DMS 273 treated with DMSO at 0.1 percent for 48 hours (cell line): ENCODE measurements at regions not wholly inside any gene's neighbourhood (a gene's known extent, or its start where the extent isn't known, plus 50 kb on each side); places are given as distances from the start of the nearest gene placed in this dataset.
"Not testable (repeated sequence)": the region's sequence is repeated elsewhere in the genome, so short reads cannot be mapped to it uniquely, and the experiment has no call there.

ENCODE experiments used
- DNase-seq: peaks from one replicate; lab custom pipeline; 2025; lab: John Stamatoyannopoulos, UW

DNA sequence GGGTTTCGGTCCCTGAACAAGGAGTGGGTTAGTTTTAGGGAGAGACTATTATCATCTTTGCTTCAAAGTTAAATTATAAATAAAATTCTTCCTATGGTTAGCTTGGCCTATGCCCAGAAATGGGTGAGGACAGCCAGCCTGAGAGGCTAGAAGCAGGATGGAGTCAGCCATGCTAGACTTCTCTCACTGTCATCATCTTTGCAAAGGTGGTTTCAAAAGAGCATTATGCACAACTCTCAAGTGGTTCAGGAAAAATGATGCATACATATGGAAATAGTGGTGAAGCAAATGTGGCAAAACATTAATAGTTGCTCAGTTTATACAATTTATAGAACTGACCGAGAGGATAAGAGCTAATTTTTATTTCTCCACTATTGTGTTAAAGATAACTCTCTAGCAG lies 124.3 kb upstream of the FOXN2 start:
- no peak for DNase-seq

DNA sequence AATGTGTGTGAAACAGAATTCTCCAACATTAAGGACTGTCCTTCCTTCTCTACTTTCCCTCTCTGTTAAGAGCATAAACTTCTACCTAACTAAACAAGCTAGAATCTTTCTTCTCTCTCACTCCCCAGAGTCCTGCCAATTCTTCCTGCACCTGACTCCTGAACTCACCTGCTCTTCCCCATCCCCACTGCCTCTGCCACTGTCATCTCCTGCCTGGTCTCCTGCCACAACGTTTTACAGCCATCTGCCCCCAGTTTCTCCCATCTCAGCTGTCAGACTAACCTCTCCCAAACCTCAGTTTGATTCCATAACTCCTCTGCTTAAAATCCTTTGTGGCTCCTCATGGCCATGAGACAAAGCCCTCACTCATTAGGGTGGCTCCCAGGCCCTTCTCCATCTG lies 119.8 kb upstream of the FOXN2 start:
- no peak for DNase-seq

DNA sequence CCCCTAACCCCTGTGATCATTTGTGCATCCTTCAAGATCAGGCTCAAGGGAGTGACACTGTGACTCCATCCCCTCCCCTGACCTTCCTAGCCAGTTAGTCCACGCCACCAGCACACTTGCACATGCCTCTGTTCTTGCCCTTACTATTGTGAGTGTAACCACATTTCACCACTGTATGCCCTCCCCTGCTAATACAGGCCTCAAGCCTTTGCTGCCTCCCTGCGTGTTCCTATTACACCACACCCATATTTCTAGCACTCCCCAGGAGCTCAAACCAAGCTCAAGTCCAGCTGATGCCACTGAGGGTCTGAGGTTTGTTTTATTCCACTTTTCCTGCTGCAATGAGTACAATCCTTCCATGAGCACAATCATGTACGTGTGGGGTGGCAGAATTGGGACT lies 119.3 kb upstream of the FOXN2 start:
- no peak for DNase-seq

DNA sequence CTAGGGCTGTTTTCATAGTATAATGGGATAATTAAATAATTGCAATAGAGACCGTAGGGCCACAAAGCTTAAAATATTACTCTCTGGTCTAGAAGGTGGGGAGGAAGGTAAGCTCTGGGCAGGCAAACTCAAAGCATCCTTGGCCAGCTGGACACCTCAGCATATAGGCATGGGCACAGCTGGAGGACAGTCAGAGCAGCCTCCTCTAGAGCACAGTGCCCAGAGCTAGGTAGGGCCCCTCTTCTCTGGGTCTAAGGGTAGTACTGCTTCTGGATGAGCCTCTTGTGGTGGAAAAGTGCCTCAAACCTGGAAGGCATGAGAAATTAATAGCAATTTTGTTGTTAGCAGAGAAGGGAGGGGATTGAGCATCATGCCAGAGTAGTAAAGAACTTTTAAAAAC lies 116.9 kb upstream of the FOXN2 start:
- no peak for DNase-seq

DNA sequence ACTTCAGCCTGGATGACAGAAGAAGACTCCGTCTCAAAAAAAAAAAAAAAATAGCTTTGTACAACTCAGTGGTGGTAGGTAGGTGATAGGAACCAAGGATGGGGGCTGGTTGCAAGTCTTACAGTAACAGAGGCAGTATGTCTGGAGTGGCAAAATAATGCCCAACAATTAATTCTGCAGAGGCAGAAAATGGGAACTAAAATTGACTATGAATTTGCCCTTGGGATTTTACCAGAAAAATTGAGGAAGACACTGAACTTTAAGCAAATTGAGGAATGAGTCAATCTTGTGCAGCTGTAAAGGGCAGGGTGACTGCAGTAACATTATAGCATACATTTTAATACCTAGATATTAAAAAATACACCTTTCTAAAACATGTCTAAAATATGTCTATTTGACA lies 116.1 kb upstream of the FOXN2 start:
- no peak for DNase-seq

DNA sequence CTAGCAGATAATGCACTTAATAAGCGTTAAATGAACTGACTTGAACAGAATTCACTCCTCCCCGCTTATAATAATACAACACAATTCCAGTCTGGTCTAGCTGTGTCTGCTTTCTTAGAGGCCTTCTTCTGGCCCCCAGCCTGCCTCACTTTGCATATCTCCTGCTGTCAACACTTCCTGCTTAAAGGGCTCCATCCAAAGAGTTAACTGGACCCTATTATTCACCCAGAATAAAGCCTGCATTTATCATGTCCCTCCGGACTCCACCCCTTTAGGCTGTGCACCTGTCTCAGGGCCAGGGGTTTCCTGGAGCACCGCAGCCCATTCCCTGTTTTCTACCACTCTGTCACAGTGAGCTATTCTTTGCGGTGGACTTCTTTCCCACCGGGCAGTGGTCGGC lies 115.4 kb upstream of the FOXN2 start:
- DNase-seq, result no peak

DNA sequence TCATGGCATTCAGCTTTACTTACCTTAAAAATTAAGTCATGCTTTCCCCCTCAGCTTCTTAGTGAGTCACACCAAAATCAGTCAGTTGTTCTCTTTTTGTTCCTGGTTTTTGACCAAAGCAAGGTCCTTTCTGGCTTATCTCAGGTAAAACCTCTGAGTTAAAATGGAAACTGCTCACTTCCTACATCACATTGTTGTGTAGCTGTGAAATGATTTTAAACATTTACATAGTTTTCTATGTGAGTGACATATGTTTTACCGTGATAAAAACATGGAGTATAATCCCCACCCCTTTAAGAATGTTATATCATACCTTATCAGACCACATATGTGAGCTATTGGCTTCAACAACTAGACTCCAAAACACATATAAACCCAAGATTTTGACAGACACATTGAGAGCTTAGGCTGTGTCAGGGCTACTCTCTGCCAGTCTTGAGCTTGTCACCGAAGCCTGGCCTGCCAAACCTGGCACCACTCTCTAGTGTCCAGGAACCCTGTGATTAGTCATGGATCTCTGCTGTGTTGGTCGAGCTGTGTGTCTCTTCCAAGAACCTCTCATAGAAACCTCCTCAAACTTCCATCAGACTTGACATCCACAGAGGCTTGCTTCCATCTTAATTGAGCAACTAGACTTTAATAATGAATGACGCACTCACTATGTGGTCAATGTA lies 113.7 kb upstream of the FOXN2 start:
- no peak for DNase-seq

DNA sequence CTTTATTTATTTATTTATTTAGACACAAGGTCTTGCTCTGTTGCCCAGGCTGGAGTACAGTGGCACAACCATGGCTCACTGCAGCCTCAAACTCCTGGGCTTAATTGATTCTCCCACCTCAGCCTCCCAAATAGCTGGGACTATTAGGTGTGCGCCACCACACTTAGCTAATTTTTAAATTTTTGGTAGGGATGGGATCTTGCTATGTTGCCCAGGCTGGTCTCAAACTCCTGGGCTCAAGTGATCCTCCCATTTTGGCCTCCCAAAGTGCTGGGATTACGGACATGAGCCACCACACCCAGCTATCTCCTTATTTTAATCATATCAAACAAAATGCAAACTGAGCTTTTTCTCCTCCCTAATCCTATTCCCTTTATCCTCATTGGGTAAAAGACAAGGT lies 113.0 kb upstream of the FOXN2 start:
- not testable (repeated sequence) for DNase-seq

DNA sequence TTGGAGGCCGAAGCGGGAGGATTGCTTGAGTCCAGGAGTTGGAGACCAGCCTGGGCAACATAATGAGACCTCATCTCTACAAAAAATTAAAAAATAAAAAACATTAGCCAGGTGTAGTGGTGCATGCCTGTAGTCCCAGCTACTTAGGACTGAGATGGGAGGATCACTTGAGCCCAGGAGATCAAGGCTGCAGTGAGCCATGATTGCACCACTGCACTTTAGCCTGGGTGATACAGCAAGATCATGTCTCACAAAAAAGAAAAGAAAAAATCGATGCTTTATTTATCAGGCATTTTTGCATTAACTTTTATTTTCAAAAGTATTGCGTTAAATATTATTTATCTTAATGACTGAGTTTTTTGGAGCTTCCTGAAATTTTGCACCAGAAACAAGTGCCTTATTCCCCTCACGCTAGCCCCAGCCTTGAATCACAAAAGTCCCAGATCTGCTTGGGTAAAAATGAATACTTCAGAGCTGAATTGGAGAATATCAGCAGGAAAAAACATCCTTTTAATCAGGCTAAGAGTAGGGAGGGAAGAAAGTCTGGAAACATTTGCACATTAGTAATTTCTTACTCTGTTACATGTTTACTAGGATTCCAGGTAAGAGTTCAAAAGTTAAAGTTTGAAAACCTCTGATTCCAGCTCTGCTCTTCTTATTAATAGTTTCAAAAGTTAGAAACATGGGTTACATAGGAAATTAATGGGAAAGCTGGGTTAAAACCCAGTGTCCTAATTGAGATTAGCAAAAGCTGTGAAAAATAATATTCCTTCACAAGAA lies 111.4 kb upstream of the FOXN2 start:
- DNase-seq, result no peak

DNA sequence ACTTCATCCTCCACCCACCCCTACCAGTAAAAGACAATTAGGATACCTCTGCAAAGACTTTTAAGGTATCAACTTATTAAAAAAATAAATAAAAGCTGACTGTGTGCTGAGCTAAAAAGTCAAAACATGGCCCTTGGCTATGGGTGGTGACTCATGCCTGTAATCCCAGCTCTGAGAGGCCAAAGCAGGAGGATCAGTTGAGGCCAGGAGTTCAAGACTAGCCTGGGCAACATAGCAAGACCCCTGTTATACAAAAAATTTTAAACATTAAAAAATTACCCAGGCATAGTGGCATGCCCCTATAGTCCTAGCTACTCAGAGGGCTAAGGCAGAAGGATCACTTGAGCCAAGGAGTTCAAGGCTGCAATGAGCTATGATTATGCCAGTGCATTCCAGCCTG lies 110.8 kb upstream of the FOXN2 start:
- no peak for DNase-seq

DNA sequence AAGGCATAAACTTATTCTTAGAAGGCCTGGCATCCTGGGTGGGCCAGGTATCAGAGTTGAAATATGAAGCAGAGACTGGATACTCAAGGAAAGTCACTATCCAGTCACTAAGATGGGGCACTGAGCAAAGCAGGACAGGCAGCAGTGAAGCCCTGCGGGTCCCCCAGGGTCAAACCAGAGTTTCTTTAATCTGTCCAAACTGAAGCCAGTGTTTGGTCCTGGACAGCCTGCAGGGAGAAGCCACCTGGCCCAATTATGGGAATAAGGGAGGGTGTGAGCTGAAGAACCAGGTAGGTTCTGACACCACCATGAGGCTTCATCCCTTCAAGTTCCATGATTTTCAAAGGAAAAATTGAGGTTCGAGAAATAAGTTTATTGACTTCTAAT lies 109.7 kb upstream of the FOXN2 start:
- DNase-seq, result no peak

DNA sequence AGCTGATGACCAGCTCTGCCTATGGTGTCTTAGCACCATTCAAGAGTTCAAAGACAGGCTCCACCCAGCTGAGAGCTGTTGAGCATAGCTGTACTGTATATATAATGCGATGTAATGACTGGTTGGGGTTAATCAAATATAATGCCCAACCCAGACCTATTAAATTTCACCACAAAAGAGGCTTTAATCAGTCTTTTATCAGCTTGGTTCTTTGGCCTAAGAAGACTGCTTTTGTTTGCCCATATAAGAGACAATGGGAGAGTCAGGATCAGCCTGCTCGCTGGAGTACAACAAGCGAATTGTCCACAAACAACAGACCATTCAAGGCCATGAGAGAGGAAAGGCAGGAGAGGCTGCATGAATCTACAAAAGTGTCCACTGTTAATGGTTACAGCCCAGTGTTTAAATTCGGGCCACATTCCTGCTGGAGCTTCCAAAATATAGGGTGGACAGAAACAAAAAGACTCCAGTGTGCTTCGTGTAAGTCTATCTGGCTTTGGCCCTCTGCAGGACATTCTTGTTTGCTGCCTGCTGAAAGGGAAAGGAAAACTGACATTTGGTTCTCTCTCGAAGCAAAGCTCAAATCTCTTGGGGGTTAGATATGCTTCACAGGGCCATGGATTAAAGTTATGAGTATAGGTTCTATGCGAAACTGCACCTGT lies 109.2 kb upstream of the FOXN2 start:
- DNase-seq, result no peak

DNA sequence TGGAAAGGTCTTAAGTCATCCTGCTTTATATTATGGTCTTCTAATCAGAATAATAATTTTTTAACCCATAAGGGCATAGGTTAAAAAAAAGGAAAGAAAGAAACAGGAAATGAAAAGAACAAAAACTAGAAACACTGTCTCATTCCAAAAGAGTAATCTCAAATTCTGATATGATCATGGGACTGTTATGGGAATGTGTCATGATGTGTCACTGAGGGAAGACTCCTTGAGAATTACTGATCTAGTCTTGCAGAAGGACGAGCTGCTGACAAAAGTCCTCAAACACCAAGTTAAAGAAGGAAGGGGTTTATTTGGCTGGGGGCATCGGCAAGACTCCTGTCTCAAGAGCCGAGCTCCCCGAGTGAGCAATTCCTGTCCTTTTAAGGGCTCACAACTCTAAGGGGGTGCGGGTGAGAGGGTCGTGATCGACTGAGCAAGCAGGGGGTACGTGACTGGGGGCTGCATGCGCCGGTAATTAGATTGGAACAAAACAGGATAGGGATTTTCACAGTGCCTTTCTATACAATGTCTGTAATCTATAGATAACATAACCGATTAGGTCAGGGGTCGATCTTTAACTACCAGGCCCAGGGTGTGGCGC lies 108.3 kb upstream of the FOXN2 start:
- DNase-seq, result not testable (repeated sequence)

DNA sequence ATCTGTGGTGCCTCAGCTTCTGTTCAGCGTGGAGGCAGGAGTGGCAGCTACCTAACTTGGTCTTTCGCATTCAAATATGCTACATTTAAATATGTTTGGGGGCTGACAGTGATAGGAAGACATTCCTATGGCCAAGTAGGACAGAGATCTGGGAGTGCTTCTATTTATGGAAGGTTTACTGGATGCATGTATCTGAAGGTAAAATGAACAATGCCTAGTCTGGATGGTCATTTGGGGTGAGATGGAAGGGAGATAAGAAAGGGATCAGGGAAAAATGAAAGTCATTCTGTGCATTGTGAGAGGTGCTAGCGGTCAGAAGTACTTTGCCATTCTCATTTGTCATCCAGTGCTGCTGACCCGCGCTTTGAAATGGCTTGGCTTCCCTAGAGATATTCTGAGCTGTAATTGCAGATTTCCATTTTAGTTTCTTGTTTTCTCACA lies 107.3 kb upstream of the FOXN2 start:
- DNase-seq, result no peak

DNA sequence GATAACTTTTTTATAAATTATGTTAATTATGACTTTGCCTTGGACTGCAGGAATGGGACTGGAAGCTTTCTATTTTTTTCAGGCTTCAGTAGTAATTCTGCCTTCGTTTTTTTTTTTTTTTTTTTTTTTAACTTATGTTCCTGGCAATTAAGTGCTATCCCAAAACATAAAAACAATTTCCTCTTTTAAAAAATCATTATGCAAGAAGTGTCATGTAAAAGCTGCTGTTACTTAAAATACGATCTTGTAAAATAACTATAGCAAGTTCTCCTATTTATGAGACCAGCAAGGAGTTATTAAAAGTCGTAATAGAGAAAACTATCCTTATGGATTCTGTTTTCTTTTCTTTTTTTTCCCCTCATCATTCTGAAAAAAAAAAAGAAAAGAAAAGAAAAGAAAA lies 106.6 kb upstream of the FOXN2 start:
- DNase-seq, result no peak

DNA sequence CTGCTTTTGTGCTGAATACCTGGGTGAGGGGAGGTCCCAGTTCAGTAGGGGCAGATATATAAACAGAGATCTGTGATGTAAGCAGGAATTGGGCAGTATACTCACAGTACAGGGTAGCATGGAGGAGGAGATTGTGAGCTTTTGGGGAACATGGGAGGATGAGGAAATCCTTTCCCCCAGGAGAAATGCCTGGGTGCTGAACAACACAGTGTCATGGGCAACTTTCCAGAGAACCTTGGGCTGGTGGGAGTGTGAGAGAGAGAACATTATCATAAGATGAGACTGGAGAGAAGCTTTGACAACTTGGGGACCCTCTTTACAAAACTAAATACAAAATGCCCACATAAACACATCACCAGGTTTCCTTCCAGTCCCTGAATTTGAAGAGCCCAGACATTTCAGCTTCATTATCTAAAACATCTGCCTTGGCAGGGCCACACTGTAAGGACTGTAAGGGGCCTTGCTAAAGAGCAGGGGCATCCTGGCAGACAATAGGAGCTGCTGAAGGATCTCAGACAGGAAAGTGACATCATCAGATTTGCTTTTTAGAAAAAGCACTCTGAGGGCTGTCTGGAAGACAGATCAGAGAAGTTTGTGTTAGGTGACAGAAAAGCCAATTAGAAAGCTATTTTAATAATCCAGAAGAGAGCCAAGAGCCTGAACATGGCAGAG lies 105.1 kb upstream of the FOXN2 start:
- DNase-seq, result no peak

DNA sequence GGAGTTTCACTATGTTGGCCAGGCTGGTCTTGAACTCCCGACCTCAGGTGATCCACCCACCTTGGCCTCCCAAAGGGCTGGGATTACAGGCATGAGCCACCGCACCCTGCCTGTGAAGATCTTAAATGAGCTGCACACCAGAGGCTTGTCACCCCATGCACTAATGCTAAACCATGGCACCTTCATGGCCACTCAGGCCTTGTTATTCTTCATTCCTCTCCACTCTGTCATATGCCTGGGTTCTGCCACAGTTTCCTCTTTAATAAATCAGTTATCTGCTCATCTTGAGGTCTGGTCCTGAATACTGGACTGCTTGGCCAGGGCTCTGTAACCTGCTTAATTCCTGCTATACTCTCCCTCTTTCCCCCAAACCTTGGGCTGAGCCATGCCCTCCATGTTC lies 104.3 kb upstream of the FOXN2 start:
- no peak for DNase-seq

DNA sequence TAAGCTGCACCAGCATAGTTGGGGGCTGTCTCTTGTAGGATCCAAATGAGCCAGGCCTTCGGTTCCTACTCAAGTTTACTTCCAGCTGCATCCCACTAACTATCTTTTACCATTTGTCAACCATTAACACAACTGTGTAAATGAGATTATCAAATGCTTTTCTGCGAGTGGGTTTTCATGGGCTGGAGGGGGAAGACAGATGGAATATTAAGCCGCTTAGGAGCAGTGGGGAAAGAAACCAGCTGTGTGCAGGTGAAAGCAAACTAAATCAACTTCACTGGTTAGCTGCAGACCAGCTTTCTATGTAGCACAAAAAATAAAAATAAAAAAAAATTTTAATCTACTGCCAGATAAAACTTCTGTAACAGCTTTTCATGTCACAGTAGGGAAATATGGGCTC lies 100.8 kb upstream of the FOXN2 start:
- DNase-seq, result no peak

DNA sequence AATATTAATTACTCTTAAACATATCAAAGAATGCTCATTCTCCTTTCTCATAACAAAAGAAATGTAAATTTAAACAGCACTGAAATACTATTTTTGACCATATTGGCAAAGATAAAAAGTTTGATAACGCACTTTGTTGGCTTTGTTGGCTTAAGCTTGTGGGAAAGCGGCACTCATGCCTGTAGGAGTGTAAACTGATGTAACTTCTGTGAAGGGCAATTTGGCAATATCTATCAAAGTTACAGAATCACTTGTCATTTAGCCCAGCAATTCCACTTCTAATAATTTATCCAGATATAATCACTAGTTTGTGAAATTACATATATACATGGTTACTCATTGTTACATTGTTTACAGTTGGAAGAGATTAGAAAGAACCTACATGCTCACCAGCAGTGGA lies 96.3 kb upstream of the FOXN2 start:
- DNase-seq, result no peak

DNA sequence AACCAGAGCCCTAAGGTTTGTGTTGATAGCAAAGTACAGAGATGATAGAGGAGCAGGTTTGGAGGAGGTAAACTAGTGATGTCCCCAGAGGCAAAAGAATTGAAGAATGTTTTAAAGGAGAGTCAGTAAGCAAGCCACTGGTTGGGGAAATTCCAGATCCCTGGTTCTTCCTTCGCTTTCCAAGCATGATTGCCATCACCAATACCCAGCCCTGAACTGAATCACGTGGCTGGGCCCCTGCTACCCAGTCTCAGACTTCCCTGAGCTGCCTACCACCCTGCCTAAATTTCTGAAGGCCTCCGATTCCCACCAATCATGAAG lies 95.3 kb upstream of the FOXN2 start:
- DNase-seq, result no peak

DNA sequence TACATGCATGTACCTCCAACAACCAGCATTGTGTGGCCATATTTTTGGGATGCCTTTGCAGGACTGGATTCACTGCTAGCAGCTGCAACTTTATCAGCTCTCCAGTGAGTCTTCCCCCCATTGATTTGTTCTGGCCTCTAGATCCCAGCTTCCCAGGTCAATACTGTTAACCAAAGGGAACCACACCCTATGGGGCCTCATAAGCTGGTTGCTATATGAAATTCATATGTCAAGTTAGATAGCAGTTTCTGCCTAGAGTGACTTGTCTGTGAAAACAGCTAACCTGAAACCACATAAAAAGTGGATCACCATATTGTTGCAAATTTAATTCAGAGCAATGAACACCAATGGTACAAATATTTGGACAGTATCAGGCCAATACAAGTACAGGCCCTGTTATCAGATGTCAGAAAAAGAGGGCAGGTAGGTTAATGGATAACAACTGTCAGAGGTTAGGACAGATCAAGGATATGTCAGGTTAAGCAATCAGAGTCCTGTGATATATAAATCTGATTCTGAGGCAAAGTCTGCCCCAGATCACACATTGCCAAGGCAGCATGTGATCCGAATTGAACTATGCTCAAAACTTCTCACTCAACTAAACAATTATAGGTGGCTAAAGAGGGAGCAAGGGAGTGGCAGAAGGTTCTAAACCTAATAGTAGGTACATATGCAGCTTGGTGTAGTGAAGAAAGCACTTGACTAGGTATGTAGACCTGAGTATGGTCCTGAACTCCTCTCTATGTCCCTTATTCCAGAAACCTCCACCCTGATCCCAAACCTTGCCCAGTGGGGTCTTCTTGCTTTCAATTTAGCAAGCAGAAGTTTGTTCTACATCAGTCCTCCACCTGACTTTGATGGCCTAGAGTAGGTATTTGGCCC lies 94.7 kb upstream of the FOXN2 start:
- DNase-seq, result no peak

DNA sequence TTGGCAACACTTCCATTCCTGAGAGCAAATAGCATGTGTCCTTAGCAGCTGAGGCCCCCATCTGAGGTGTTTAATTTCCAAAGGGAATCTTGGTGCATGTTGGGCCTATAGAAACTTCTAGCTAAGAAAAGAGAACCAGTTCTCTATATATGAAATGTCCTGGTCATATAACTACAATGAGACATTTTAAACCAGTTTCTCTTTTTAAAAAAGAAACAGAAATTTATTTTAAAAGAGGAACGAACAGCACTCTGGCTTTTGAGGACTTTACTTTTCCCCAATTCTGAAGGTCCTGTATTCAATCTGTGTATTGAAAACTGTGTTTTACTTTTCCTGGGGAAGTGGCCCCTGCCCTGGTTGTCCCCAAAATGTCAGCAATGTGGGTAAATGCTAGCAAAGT lies 94.0 kb upstream of the FOXN2 start:
- DNase-seq, result no peak
